HTR-8/SVneo (cell line): ENCODE measurements at regions not wholly inside any gene's neighbourhood (a gene's known extent, or its start where the extent isn't known, plus 50 kb on each side); places are given as distances from the start of the nearest gene placed in this dataset.
"Not testable (repeated sequence)": the region's sequence is repeated elsewhere in the genome, so short reads cannot be mapped to it uniquely, and the experiment has no call there.

ENCODE experiments used
- DNase-seq: peaks from one replicate; pipeline ENCODE4 v3.0.0; 2011; ENCODE audit warnings: low spot score, mixed read lengths; ENCODE audit not compliant: insufficient read length
- FAIRE-seq: peaks from 2 replicates; lab custom pipeline; 2011; peaks lifted over from hg19 to GRCh38; lab: Jason Lieb, UNC

DNA sequence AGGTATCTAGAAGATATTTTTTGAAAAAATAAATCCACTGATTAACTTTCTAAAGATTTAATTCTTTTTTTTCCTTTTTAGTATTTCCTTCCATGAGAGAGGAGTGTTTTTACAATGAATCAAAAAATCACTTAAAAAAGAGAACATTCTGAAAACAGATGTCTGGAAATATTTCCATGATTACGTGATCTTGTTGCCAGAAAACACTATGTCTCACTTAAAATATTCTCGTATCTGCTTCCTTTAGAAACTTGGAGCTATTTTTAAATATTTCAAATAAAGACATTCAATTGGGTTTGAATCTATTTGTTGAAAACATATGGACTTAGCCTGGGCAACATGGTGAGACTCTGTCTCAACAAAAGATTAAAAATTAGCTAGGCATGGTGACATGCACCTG, 232.8 kb upstream of the RASGEF1B start:
- FAIRE-seq (no peak), DNase-seq (no peak)

DNA sequence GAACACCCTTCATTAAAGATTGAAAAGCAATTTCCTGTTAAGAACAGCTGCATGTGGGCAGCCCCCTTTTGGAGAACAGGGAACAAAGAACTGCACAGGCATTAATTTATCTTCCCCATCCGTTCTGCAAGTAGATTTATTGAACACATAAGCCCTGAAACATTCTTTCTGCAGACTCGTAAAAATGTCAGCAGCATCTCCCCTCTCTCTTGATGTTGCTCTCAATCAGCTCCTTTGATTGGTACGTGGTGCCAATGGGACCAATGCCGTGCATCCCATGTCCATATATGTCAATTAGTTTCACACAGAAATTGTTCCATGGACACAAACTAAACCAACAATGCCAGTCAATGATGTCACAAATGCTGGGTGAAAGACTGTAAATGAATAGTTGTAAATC, 228.5 kb upstream of the RASGEF1B start:
- no peak for DNase-seq
- FAIRE-seq: no peak

DNA sequence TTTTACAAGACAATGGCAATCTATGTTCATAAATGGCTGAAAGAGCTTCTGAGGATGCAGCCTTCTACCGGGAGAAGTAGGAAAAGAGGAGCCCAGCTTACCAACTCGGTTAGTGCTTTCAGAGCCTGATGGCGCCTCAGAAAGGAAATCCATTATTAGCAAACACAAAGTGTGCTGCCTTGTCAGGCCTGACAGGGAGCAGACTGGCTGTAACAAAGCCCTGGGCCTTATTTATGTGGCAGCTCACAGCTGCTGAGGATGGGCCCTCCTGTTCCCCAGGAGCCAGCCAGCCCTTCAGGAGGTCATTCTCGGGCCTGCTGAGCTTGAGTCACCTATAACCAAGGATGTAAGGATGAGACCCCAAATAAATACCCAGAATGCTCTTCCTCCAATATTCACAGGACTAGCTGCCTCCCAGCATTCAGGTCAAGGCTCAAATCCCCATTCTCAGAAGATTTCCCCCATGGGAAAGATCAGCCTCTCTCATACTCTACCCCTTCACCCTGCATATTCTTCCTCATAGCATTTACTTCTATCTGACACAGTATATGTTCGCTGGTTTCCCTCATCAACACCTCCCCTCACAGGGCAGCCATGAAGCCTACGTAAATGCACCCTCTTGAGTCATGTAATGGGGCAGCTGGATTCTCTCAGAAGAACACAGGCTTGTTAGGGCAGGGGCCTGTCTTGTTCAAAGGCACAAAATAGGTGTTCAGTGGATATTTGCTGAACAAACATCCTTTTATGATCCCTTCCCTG, 227.0 kb upstream of the RASGEF1B start:
- no peak for FAIRE-seq
- no peak for DNase-seq

DNA sequence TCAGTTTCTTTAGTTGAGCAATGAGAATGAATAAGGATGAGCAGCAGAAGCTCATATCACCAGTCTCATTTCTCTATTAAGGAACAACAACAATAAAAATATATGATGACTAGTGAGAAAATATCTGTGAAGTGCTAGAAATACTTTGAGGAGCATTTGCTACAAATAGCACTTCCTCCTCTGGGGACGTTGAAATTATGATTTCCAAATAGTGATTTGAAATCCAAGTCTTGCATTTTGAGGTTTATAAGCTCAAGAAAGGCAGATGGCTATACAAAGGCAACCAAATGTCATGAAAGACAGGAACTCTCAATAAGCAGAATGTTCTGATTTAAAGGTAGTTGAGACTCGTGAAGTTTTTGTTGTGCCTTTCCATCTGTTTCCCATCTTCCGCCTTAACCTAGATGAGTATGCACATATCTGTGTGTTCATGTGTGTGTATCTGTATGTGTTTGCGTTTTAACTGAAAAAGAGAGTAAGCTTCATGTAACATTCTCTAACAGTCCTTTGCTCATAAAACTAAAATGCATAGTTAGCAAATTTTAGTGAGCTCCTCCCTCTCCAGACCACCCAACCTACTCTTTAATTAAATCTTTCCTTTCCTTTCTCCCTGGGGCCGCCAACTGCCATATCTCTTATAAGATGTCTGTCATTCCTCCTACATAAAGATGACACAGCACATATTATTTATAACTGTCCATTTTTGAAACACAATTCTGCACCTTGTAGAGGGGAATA, 222.6 kb upstream of the RASGEF1B start:
- DNase-seq: no peak
- no peak for FAIRE-seq

DNA sequence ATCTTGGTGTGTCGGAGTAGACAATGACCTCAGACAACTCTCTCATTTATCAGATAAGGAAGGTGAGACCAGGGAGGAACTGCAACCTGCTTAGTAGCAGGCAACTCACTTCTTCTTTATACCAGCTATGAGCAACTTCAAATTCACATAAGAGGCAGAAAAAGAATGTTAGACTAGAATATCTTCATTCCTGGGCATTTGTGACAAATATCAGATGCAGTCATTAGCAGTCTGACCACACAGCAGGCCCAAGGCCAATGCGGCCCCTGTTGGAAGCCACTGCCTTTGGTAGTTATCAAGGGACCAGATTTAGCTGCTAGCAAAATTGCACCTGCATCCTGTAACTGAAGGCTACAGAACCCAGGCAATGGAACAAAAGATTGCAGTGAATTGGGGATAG, 219.2 kb upstream of the RASGEF1B start:
- no peak for FAIRE-seq

DNA sequence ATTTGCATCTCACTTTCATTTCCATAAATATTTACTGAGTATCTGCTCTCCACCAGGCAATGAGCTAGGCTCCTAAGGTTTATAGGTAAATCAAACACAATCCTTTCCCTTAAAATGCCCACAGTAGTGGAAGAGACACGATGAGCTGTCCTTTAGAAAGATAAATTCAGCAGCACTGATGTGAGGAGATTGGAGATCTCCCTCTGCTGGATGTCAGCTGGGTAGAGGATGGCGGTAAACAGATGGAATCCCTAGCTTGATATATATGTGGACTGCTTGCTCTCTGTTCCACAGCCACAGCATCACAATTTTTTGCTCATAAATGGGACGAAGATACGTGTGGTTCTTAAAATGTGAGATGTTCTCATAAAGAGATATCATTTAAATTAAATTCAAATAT, 216.4 kb upstream of the RASGEF1B start:
- DNase-seq: no peak

More for the DNA sequence above, 219.2 kb upstream of the RASGEF1B start:
- DNase-seq: no peak

DNA sequence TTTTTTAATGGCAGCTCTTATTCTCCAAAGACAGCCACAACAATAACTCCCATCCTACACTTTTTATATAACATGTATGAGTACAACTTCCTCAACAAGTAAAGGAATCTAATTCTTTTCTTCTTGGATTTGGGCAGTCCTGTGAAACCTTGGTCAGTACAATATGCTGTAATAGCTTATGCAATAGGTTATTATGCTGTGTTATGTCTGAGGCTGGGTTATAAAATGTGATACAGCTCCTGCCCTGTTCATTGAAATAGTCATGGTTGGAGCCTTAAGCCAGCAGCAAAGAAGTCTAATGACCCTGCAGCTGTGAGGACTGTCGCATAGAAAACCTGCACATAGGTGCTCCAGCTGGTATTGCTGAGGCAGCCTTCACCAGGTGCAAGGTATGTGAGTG, 215.8 kb upstream of the RASGEF1B start:
- DNase-seq (no peak), FAIRE-seq (no peak)

More for the DNA sequence above, 216.4 kb upstream of the RASGEF1B start:
- FAIRE-seq: no peak

DNA sequence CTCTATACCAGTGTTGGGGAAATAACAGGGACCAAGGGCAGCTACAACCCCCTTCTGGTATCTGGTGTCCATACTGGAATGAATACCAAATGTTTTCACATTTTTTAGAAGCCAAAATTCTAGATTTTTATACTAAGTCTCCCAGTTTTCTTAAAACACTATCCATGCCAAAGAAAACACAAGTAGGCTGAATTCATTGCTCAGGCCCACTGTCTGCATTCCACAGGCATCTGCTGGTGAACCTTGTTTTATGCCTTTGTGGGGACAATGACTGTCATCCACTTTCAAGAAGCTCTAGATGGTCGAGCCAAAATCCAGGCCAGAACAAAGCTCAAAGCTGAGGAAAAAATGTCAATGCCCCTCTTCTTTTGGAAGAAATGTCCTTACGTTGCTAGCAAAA, 213.4 kb upstream of the RASGEF1B start:
- DNase-seq (no peak), FAIRE-seq (no peak)

DNA sequence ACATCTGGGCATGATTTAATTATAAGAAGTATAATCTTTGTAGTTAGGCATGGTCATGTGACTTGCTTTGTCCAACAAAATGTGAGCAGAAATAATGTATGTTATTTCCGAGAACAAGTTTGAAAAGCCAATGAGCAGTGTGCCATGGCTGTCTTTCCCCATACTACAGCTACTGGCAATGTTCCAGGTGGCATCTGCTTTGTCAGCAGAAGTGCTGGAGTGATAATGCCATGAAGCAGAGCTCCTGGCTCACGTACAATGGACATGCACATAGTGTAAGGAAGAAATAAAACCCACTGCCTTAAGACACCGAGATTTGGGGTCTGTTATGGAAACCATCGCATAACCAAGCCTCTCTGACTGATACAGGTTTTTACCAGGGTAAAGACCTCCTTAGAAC, 212.6 kb upstream of the RASGEF1B start:
- FAIRE-seq (no peak), DNase-seq (no peak)

DNA sequence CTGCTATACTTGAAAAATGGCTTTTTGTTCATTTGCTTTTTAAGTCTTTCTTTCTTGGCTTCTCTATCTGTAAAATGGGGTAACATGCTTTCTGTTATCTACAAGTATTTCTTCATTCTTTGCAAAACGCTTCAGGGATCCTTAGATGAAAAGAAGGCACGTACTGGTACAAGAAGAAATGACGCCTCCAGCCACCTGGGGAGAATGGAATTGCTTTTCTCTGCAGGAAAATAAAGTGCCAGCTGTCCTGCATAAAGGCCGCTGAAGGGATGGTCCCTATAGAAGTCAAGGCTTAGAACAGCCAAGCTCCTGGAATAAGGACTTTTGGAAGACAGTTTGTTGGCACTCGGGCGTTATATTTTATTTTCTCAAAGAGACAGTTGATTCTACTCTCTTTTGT, 210.8 kb upstream of the RASGEF1B start:
- FAIRE-seq: no peak

DNA sequence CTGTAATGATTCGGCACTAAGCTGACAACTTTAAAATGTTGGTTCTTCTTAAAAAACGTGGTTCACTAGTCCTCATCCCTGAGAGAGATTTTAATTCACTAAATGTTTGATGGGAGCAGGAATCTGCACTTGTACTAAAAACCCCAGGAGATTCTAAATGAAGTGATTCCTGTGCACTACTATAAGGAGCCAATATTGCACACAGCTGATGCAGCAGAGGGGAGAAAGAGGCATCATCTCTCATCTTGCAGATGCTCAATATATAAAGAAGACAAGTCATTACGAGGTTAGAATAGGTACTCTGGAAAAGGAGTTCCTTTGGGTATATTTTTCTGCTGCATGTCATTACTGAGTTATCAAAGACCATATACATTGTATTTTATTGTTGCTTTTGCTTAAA, 207.6 kb upstream of the RASGEF1B start:
- DNase-seq (no peak), FAIRE-seq (no peak)

More for the DNA sequence above, 210.8 kb upstream of the RASGEF1B start:
- no peak for DNase-seq

DNA sequence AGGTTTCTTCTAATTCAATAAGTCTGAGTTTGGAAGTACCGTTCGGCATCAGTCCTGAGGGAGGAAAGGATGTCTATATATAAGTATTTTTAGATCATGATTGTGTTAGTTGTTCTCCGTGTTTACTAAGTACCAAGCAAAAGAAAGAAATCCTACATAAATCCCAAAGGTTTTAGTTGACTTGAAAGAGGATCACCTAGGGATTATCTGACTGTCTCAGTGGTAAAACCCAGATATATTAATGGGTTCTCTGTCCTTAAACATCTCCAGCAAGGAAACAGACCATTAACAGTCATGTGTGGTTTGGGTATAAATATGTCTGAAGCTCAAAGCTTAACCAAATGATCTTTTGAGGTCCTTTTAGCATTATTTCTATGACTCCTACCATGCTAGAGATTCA, 207.1 kb upstream of the RASGEF1B start:
- FAIRE-seq (no peak), DNase-seq (no peak)

DNA sequence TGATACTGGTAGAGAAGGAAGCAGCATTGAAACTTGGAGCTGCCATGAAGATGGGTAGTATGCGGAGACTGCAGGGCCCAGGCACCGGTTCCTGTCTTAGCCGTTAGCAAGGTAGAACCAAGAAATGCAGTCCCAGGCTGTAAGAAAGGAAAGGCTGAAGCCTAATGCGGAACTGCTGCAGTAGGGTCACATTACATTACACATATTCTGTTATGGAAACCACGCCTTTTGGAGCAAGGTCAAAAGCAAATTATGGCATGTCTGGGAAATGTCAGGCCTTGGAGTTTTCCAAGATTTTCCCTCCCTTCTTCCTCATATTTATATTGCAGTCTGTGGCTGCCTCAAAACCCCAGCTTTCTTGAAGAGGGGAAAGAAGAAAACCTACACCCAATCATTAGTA, 204.8 kb upstream of the RASGEF1B start:
- DNase-seq: no peak
- no peak for FAIRE-seq

DNA sequence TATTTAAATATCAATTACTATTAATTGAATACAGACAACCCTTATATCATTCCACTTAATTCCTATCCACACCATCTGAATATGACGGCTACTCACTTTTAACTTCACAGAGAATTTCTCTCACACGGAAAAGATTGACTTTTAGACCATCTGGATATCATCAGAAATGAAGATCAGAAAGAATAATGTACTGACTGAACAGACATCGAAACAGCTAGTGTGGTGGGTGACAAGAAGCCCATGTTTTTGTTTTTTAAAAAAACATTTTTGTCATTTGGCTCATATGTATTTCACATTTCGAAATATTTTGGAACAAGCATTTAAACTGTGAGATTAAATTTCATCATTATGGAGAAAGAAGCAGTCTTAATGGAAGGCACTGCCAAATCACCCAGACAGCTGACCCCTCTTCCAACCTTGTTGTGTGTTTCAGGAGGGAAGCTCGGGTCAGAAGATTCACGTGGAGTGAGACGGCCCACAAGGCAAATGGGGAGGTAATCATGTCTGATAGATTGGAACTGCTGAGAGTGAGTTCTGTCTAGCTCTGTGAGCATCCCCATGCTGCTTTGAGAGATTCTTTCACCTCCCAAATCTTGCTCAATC, 204.2 kb upstream of the RASGEF1B start:
- FAIRE-seq: no peak
- no peak for DNase-seq

DNA sequence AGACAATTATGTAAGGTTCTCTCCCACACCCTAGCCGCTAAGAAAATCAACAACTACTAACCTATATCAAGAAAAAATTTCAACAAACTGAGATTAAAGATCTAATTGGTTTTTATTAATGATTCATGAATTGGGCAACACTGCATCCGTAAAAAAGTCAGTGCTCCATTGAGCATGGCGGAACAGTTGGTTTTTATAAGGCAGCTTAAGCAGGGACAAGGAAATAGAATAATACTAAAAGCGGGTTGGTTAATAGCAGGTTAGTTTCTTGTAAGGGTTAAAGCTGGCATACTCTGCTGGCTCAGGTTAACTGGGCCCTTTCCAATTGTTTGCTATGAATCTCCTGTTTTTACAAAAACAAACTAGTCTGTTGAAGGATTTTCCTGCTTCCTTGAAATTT, 202.3 kb upstream of the RASGEF1B start:
- DNase-seq (no peak), FAIRE-seq (no peak)

DNA sequence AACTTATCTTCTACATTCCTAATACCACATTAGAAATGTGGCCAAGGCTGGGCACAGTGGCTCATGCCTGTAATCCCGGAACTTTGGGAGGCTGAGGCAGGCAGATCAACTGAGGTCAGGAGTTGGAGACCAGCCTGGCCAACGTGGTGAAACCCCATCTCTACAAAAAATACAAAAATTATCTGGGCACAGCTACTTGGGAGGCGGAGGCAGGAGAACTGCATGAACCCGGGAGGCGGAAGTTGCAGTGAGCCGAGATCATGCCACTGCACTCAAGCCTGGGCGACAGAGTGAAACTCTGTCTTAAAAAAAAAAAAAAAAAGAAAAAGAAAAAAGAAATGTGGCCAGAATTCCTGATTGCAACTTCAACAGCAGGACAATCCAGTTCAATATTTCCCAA, 196.6 kb upstream of the RASGEF1B start:
- FAIRE-seq, DNase-seq: not testable (repeated sequence)

DNA sequence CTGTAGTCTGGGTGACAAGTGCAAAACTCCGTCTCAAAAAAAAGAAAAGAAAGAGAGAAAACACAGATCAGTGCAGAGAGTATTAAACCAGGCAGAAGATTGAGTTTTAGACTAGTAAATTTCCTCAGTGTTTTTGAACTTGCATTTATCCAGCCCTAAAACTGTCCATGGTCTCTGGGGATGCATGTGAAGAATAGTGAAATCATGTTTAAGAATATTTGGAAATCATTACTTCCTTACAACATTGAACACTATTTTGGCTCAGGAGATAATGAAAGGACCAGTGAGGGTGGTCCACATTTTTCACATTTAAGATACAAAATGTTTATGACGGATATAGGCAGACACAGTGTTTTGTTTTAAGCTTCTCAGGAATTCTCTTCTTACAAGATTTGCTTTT, 195.8 kb upstream of the RASGEF1B start:
- no peak for FAIRE-seq
- DNase-seq: no peak

DNA sequence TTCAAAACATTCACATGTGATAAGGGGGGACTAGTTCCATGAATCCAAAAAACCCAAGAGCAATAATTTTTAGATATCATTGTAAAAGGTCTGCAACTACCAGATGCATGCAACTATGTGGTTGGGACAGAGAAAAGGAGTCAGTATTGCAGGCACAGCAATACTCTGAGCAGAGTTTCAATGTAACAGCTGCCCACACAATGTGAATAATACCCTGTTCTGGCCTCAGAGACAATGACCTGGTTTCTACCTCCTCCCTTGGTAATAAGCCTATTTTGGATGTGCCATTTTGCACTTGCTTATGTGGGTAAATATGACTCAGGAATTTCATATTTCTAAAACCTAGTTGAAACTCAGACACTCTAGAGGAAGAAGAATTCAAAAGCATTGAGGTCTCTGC, 194.8 kb upstream of the RASGEF1B start:
- FAIRE-seq (no peak), DNase-seq (no peak)

DNA sequence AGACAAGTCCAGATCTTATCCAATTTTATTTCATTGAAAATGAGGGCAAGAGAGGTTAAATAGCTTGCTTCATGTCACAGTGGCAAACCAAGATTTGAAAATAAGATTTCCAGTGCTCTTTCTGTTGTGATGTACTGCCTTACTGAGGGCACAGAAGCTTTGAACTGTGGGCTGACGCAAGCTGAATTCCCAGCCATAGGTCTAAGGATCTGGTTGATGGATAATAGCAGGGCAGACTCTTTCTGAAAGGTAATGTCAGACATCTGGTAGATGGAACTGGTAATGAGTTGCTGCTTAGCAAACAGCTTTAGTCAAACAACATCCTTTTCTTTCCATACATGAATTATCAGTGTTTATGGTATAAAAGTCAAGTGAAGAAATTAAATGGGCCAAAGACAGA, 193.9 kb upstream of the RASGEF1B start:
- FAIRE-seq (no peak), DNase-seq (no peak)

DNA sequence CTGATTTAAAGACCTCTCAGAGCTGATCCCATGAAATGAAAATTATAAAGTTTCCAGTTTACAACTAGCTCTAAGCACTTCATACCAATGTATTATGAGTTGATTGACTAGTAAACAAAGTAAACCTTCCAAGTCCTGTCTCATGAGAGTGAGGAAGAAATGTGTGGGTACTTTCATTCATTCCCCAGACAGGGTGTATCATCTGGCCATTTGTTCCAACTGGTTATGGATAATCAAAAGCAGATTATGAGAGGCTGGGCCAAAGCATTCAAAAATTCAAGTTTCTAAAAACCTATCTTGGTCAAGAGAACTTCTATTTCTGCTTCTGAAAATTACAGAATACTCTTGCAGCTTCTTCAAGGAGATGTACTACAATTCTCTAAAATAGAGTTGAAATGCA, 193.3 kb upstream of the RASGEF1B start:
- DNase-seq (no peak), FAIRE-seq (no peak)

DNA sequence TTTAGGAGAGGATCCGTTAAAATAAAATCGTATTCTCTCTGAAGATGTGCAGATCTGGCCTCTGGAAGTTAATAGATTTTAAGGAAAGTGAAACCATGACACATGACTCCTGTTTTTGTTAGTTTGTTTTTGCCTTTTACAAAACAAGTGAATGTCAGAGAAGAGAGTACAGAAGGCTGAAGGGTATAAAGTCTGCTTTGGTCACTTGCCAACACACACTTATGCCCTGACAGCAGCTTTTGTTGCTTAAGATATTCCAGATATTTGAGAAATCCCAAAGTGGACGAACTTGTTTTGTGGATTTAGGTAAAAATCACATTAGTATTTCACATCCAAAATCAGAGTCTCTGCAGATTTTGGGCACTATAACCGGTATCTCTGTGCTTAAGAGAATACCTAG, 192.4 kb upstream of the RASGEF1B start:
- FAIRE-seq (no peak), DNase-seq (no peak)
